ENCODE measurements at regions not wholly inside any gene's neighbourhood (a gene's known extent, or its start where the extent isn't known, plus 50 kb on each side); places are given as distances from the start of the nearest gene placed in this dataset.

DNA sequence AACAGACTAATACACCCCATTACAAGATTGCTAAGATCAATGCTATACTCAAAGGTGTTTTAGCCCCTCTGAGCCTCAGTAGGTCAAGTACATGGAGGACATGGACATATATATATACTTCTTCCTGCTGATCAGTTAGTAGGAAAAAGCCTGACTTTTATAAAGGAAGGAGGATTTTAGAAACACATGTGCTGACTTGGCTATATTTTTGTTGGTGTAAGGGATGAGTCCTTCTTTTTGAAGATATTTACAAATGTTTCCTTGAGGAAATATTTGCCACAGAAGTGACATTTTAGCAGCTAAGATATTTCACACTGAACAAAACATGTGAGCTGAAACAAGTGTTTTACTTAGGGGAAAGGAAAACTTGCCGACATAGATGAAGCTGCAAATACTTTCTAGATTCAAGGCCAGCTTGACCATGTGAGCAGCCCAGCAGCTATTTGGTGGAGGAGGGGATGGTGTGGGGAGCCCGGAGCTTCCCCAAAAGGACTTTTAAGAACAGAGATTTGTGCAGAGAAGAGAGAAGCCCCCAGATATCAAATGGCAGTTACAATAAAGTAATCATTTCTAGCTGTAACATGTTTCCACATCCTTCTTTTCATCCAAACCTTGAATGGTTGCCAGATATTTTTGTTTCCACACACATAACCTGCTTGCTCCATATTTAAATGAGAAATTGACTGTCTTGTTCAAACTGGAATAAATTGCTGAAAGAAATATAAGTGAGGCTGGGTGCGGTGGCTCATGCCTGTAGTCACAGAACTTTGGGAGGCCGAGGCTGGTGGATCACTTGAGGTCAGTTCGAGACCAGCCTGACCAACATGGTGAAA is 111.7 kb upstream of the NR2F2 start:
- no peak for DNase-seq (ENCODE audit: low spot score)

DNA sequence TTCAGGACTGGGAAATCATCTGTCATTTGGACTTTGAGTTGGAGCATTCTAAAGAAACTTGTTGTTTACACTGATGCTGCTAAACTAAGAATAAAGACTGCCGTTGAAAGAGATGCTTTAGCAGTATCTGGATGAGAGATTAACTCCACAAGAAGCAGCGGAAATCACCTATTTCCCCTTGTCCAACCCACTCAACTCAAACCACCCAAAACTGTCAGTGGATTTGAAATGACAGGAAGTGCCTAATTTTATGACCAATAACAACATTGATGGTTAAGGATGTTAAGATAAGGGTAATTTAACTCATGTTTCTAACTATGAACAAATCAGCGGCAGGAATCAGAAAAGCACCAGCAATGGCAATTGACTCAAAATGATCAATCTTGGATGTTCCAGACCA is 110.8 kb upstream of the NR2F2 start:
- no peak for DNase-seq (ENCODE audit: low spot score)

DNA sequence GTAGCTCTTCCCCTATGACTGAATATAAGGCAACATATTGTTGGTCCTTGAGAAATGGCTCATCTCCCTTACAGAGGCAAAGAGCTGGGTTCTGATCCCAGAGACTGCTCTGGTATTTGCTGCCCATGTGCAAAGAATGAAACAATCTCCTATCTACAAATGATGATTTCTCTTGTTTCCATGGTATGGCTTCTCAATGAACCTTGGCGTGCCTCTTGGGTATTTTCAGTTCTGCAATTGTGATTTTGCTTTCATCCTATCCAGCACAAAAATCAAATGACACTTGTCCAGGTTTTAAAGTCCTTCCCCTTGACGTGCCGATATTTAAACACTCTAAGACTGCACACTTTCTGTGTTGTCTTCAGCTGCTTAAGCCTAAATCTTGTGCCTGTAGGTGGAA is 109.8 kb upstream of the NR2F2 start:
- no peak for DNase-seq (ENCODE audit: low spot score)

DNA sequence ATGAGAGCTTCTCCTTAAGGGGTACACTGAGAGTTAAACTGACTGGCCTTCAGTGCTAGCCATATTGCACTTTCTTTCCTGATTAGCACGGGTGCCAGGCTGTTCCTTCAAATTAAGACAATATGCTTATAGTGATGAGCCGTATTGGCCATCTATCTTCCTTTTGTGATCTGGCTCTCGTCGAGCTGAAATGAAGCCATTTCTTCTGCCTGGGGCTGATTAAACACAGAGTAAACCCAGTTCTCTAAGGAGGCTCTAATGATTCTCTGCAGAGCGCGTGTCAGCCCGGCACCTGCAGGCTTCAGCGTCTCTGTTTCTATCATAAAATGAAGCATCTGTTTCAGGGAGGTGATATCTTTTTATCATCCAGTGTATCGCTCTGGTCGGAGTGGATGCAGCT is 107.5 kb upstream of the NR2F2 start:
- DNase-seq (ENCODE audit: low spot score), result no peak

DNA sequence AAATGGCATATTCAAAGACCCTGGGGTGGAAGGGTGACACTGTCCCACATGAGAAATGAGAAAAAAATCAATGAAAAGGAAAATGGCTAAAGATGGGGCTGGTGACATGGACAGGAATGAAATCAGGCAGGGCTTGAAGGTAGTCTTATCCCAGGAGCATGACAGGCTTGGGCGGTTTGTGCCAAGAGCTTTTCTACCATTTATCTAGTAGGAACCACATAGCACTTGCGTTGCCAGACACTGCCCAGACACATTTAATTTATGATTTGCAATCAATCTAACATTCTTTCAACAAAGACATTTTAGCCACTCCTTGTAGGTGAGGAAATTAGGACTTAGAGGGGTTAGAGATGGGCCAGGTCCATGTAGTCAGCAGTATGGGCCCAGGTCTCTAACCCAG is 106.6 kb upstream of the NR2F2 start:
- DNase-seq (ENCODE audit: low spot score), result no peak

DNA sequence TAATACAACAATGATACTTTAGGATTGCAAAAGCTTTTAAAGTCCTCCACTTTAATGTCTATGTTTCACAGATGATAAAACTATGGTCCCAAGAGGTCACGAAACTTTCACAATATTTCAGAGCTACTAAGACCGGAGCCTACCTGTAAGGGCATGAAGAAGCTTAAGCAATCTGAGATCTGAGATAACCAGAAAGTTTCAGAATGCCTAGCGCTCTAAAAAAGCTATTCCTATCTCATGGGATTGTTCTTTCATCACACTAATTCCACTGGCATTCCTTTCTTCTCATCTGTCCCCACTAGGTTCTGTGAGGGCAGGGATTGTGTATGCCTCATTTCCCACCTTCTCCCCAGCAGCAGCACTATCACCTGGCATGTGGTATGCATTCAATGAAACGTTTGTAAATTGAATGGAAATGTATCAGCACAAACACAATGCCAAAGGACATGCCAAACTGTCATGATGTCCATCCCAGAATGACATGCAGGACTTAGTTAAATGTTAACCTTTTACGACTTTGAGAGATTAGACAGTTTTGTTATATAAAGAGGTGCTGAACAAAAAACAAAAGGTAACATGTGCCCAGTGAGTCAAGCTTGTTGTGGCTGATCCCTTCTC is 104.7 kb upstream of the NR2F2 start:
- no peak for DNase-seq (ENCODE audit: low spot score)

DNA sequence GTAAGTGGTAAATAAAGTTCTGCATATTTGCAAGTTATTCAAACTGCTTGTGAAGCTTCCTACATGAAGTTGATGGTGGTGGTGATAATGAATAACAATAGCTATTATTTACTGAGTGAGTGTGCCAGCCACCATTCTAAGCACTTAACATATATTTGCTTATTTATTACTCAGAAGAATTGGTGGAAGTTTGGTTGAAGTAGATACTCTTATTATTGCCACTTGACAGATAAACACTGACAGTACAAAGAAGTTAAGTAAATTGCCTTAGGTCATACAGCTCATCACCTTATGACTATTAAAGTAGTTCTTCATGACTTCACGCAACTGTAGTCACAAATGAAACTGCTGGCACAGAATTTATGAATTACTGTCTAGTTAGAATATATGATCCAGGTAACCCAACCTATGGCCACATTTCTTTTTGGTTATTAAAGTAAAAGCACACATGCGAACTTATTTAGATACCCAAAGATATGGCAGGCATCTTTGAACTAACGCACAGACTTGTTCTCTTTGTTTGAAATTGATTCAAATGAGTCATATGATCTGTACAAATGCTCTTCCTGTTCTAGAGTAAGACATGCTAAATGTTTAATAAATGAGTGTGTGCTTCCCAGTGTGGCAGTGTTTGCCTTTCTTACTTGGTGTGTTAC is 99.8 kb upstream of the NR2F2 start:
- no peak for DNase-seq (ENCODE audit: low spot score)

DNA sequence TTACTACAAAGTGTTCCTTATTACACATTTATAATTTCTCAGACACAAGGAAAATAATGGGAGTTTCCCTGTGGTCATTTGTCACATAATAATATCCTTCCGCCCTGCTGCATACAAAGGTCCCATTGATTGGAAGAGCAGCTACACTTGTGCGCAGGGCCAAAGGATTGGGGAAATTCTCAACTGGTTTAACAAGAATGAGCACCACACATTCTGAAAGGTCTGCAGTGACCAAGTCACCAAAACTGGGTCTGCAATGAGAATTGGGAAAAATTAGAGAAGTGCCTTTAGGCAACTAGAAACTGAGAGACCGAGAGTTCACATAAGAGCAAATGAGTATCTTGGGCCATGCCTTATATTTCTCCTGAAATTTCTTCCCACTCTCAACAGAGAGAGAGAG is 98.2 kb upstream of the NR2F2 start:
- no peak for DNase-seq (ENCODE audit: low spot score)

DNA sequence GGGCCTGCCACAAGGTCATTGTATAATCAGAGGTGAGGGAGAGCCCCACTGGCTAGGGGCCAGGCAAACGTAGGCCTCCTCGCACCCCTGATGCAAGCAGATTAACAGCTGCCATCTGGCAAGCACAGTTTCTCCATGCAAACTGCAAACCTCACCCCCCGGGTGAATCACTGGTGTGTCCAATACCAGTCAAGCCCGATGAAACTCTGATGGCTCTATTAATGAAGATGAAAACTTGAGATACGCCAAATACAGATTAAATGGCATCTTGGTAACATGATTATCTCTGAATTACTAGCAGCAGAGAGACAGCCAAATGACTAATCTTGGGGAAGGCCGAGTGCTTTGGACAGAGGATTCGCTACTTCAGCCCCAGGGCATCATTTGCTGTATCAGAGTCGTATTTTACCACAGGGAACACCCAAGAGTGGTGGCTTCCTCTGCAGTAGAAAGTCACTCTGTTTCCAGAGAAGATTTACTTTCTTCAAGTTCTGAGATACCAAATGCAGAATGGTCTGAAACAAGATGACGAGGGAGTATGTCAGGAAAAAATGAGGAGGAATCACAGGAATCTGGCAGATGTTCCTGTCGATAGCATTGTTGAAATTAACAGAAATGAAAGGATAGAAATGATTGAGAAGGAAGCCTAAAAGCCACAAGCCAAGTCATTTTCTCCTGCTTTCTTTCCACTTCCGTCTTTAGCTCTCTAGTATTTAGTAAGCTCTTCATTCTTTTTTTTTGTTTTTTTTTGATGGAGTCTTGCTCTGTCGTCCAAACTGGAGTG is 96.2 kb upstream of the NR2F2 start:
- no peak for DNase-seq (ENCODE audit: low spot score)

DNA sequence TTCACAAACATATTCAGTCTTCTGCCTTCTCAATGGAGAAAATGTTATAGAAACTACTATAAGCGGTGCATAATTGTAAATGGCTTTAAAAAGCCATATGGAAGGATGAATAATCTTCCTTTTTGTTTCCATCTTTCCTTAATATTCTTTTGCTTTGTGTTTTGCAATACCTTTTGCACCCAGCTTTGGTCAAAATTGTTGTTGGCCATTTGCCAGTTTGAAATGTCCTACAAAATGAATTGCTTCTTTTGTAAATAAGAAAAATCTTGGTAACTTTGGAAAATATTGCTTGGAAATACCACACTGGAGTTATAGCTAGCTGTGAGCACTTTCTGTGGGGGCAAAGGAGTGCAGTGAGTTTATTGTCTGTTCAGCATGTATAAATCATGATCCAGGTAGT is 93.5 kb upstream of the NR2F2 start:
- no peak for DNase-seq (ENCODE audit: low spot score)

DNA sequence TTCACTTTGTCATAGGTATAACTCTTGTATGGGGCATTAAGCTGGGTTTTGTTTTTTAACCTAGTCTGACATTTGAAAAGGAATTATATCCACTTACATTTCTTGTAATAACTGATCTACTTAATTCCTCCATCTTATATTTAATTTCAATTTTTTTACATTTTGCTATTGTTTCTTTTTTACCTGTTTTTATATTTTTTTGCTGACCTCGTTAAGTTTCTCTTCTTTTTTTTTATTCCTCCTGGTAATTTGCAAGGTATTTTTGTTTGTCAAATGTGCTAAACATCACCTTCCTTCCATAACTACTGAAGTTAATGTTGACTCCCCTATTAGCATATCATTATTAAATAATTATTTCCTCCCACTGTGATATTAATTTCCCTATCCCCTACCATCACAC is 87.7 kb upstream of the NR2F2 start:
- no peak for DNase-seq (ENCODE audit: low spot score)

DNA sequence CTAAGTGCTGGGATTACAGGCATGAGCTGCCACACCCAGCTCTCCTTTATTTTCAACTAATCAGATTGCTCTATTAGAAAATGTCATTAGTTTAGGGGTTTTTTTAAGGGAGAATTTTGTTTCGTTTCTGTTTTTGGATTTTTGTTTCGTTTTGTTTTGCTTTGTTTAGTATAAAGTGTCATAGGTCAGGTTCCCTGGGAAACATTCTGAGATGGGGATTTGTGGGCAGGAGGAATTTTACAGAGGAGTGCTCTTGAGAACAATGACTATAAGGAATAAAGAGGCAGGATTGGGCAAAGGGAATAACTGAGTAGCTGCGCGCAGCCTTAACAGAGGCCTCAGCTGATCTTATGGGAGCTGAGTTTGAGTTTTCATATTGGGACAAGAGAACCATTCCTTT is 86.8 kb upstream of the NR2F2 start:
- DNase-seq (ENCODE audit: low spot score), result no peak

DNA sequence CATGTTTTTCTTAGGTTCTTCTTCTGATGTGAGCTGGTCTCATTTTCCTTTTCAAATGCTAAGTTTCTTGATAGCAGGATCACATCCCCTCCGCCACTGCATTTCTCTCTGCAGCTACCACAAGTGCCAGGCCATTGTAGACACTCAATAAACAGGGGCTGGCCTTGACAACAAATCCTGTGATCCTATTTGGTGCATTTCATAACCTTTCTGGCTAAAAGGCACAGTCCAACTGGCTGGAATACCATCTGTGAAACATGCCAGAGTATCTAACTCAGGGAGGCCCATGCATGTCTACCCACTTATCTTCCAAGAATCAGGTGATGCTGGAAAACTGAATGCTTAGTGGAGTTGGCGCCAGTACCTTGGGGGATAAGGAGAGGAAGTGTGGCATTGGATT is 85.2 kb upstream of the NR2F2 start:
- DNase-seq (ENCODE audit: low spot score), result no peak

DNA sequence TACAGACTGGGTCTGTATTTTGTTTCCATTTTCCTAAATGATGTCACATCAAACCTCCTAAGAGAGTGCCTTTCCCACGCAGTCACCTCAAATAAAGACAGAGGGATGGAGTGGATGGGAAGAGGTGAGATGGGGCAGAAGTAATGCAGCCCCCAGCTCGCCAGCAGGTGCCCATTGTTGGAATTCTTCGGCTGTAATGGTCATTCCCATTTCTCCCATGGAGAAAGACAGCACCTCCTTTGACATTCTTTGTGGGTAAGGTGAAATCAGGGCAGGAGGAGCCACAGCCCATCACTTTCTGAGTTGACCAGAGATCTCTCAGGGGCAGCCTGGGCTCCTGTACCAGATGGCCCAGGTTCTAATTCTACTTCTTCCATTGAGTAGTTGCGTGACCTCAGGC is 84.4 kb upstream of the NR2F2 start:
- DNase-seq (ENCODE audit: low spot score), result no peak

DNA sequence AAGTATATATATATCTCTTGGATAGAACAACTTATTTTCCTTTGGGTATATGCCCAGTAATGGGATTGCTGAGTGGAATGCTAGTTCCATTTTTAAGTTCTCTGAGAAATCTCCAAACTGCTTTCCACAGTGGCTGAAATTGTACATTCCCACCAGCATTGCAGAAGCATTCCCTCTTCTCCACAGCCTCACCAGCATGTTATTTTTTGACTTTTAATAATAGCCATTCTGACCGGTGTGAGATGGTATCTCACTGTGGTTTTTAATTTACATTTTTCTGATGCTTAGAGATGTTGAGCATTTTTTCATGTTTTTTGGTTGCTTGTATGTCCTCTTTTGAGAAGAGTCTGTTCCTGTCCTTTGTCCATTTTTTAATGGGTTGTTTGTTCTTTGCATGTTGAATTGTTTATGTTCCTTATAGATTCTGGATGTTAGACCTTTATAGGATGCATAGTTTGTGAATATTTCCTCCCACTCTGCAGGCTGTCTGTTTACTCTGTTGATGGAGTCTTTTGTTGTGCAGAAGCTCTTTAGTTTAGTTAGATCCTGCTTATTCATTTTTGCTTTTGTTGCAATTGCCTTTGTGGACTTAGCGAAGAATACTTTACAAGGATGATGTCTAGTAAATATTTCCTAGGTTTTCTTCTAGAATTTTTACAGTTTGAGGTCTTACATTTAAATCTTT is 82.7 kb upstream of the NR2F2 start:
- no peak for DNase-seq (ENCODE audit: low spot score)

DNA sequence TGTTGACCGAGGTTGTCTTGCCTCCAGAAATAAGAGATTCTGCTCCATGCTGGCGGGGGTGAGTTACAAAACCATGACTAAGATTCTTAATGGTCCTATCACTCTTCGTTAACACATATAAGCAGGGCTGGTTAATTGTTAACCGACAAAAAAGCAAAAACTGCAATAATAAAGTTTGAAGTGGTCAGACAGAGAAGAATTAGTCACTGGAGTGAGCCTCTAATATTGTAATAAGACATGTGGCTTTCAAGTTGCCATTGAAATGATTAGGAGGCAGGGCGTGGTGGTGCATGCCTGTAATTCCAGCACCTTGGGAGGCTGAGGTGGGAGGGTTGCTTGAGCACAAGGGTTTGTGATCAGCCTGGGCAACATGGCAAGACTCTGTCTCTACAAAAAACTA is 78.4 kb upstream of the NR2F2 start:
- no peak for DNase-seq (ENCODE audit: low spot score)

DNA sequence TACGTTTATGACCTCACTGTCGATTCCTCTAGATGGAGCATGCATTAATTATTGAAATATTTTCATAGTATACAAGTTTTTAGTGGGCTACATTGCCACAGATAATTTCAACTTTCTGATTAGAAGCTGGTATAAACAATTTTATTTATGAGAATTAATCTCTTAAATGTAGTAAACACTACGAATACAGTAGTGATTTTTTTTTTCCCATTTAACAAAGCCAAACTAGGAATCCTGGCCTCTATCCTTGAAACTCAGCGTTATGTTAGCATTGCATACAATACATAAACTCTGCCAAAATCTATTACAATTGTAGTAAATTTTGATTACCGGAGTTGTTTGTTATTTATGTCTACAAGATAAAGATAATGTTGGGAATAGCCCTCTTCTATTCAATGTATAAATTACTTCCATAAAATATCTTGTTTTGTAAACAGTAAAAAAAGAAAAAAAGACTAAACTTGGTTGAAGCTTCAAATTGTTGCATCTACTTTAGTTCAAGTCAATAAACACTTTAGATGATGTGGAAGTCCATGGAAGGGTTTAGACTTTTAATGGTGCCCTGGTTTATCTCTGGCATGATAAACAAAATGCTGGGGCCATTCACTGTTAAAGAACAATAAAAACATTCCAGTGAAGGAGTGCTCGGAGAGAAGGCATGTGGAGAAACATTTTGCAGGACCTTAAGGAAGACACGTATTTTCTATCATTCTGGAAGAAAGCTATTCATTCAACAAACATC is 77.3 kb upstream of the NR2F2 start:
- no peak for DNase-seq (ENCODE audit: low spot score)

DNA sequence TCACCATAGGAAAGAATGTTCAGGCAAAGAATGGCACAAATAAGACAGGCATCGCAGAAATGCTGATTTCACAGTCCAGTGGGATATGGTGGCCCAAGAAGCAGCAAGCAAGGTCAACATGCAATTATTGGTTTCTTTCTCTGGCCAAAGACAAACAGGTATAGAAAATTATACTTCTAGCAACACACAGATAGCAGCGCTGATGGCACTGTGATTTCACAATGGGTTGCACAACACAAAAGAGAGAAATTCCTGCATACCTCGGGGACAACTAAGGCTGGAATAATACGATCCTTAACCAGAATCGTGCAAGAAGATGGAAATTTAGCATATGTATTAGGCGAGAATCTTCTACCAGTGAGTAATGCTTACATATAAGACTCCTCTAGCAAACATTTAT is 76.3 kb upstream of the NR2F2 start:
- DNase-seq (ENCODE audit: low spot score), result no peak

DNA sequence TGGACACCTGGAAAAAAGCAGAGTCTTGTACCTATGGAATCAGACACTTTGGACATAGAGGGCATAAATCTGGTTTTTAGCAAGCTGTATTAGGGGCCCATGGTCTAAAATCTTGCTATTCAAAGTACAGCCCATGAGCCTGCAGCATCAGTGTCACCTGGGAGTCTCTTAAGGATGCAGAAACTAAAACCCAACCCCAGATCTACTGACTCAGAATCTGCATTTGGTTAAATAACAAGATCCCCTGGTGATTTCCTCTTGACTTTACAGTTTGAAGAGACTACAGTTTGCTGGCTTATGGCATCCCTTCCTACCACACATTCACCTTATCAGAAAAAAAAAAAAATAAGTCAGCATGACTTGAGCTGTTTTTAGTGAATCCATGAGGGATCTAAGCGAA is 74.9 kb upstream of the NR2F2 start:
- no peak for DNase-seq (ENCODE audit: low spot score)

DNA sequence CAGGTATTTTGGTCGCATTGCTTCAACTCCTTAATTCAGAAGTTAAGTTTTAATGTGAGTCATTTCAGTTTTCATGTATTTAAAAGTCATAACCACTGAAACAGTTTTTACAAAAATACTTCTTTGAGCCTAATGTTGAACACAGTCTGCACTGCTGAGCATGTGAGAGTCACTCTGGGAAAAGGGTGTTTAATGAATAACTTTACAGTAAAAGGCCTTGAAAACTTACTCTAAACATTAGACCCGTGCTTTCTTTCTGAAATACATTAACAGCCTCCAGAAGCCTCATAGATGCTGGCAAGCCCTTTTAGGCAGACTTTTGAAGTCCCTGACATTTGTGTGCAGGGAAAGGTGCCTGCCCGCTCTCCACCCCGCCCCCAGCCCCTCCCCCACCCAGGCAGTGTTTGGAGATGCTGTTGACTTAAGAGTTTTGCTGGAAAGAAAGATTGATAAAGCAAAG is 68.9 kb upstream of the NR2F2 start:
- no peak for DNase-seq (ENCODE audit: low spot score)

DNA sequence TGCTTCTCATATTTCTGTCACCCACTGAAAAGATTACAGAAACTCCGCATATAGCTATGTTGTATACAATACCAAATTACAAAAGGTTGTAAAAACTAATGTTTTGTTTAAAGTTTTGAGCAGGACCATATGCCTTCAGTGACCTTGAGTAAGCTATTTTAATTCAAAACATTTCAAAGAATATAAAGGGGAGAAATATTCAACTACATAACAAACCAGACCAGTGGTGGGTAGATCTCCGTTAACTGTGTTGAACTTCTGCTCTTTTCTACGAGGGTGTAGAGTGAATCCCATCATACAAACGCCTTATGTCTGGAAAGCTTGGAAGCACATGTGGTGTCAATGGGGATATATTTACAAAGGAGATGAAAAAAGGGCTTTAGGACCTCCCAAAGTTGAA is 68.4 kb upstream of the NR2F2 start:
- no peak for DNase-seq (ENCODE audit: low spot score)
